GM13977 (cell line): ENCODE measurements at regions not wholly inside any gene's neighbourhood (a gene's known extent, or its start where the extent isn't known, plus 50 kb on each side); places are given as distances from the start of the nearest gene placed in this dataset.

Experiments used
- DNase-seq: peaks from one replicate; pipeline ENCODE4 v3.0.0; 2012; ENCODE audit warnings: low spot score
- CTCF ChIP-seq: IDR thresholded peaks from 2 replicates; pipeline ENCODE4 v1.5.1; 2012; ENCODE audit warnings: mild to moderate bottlenecking, control low read depth; ENCODE audit not compliant: insufficient read depth; ENCODE audit errors: extremely low read depth, missing control alignments
- in situ Hi-C: fragments of 300-500 bp; cut with MboI; formaldehyde crosslinking; loops from one replicate; pipeline ENCODE4 v1.12.0; 2022; ENCODE audit warnings: low sequenced_read_pairs, low pct_unique_long_range_greater_than_20kb, mixed read lengths, inconsistent platforms; ENCODE audit not compliant: unreplicated experiment

- TF ChIP-seq CTCF: no peak
- no peak for DNase-seq
- in situ Hi-C loops: no loop called here
Observed at GRCh38 chr13:47298506-47298905, 401.7 kb upstream of the HTR2A start.

GRCh38 chr13:47294691-47295090, 397.8 kb upstream of the HTR2A start:
- in situ Hi-C loops: no loop called here
- no peak for TF ChIP-seq CTCF
- no peak for DNase-seq

GRCh38 chr13:47291107-47291656, 394.3 kb upstream of the HTR2A start:
- DNase-seq: no peak
- in situ Hi-C loops: no loop called here
- TF ChIP-seq CTCF: no peak

- no peak for TF ChIP-seq CTCF
- in situ Hi-C loops: no loop called here
- no peak for DNase-seq
Observed at GRCh38 chr13:47289567-47289966, 392.7 kb upstream of the HTR2A start.

GRCh38 chr13:47288546-47288945, 391.7 kb upstream of the HTR2A start:
- no peak for TF ChIP-seq CTCF
- DNase-seq: no peak
- in situ Hi-C loops: no loop called here

GRCh38 chr13:47287291-47287751, 390.5 kb upstream of the HTR2A start:
- in situ Hi-C loops: no loop called here
- TF ChIP-seq CTCF: no peak
- no peak for DNase-seq

- in situ Hi-C loops: no loop called here
- DNase-seq: no peak
- no peak for TF ChIP-seq CTCF
Observed at GRCh38 chr13:47281991-47282390, 385.1 kb upstream of the HTR2A start.
